Spleen (tissue), 7 donors: ENCODE measurements at regions not wholly inside any gene's neighbourhood (a gene's known extent, or its start where the extent isn't known, plus 50 kb on each side); places are given as distances from the start of the nearest gene placed in this dataset.

Experiments used
- POLR2A ChIP-seq, 3 donors: fragments of 450-650 bp; IDR thresholded peaks; one replicate each; pipeline ENCODE4 v1.5.1; 2017; ENCODE audit warnings: antibody characterized with exemption in 3 of 3, mild to moderate bottlenecking in 1 of 3
- TF ChIP-seq, protein P1 (sequence below), 11 experiments: fragments of 200-600 bp in 7 of 11; fragments of 450-650 bp in 4 of 11; sonication (generic) in 4 of 11; IDR thresholded peaks in 8 of 11; conservative IDR thresholded peaks in 3 of 11; 1 replicate in 7 of 11; 2 replicates in 4 of 11; pipeline versions ENCODE4 v1.4.0 to v1.8.0; 2016 to 2021; ENCODE audit warnings: antibody characterized with exemption in 11 of 11, inconsistent platforms in 4 of 11, mild to moderate bottlenecking in 1 of 11
- donor health status: DM: no; HTN: no; CAD: no; lungs with moderate emphysema.
- donor health status: DM: no; HTN: no; CAD: no.
- donor health status: DM: no; HTN: no; CAD: no.

DNA sequence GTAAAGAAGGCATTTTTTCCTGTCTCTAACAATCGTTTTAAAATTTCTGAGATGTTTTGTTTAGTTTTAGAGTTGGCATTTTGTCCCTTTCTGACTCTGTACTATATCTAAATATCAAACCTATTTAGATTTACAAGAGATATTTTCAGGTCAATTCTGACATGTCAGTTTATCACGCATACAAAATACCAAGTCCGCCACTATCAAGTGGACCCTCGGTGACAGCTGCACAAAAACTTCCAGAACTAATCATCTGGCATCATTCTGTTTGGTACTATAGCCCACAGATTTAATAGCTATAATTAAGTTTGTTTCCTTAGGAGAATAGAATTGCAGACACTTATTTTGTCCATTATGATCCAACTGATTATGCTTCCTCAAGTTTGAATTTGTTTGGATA, 1278.2 kb downstream of the CDH12 start:
- TF ChIP-seq POLR2A (IDR thresholded peaks at IDR 0.05): no peak
- TF ChIP-seq, protein P1, sequence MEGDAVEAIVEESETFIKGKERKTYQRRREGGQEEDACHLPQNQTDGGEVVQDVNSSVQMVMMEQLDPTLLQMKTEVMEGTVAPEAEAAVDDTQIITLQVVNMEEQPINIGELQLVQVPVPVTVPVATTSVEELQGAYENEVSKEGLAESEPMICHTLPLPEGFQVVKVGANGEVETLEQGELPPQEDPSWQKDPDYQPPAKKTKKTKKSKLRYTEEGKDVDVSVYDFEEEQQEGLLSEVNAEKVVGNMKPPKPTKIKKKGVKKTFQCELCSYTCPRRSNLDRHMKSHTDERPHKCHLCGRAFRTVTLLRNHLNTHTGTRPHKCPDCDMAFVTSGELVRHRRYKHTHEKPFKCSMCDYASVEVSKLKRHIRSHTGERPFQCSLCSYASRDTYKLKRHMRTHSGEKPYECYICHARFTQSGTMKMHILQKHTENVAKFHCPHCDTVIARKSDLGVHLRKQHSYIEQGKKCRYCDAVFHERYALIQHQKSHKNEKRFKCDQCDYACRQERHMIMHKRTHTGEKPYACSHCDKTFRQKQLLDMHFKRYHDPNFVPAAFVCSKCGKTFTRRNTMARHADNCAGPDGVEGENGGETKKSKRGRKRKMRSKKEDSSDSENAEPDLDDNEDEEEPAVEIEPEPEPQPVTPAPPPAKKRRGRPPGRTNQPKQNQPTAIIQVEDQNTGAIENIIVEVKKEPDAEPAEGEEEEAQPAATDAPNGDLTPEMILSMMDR (IDR thresholded peaks at IDR 0.05 in 8 of 11, conservative IDR thresholded peaks at IDR 0.05 in 3 of 11): no peak
